Vagina (tissue), 2 donors: ENCODE measurements at regions not wholly inside any gene's neighbourhood (a gene's known extent, or its start where the extent isn't known, plus 50 kb on each side); places are given as distances from the start of the nearest gene placed in this dataset.

Experiments
- CTCF ChIP-seq, 3 experiments: fragments of 450-650 bp in 2 of 3; fragments of 200-600 bp in 1 of 3; sonication (generic) in 1 of 3; IDR thresholded peaks; one replicate each; pipeline ENCODE4 v1.5.1; 2017 to 2019; ENCODE audit warnings: antibody characterized with exemption in 3 of 3, mild to moderate bottlenecking in 2 of 3, moderate library complexity in 2 of 3
- POLR2A ChIP-seq, 2 donors: fragments of 450-650 bp; IDR thresholded peaks; one replicate each; pipeline ENCODE4 v1.6.1; 2017; ENCODE audit warnings: antibody characterized with exemption in 2 of 2, mild to moderate bottlenecking in 2 of 2, moderate library complexity in 2 of 2

- TF ChIP-seq POLR2A (IDR thresholded peaks at IDR 0.05) (no peak), CTCF (IDR thresholded peaks at IDR 0.05) (no peak)
Measured at GRCh38 chr4:125112536-125112935, 202.2 kb upstream of the FAT4 start.
